NCI-H2196 (cell line): ENCODE measurements at regions not wholly inside any gene's neighbourhood (a gene's known extent, or its start where the extent isn't known, plus 50 kb on each side); places are given as distances from the start of the nearest gene placed in this dataset.

Experiments used
- DNase-seq: peaks from one replicate; lab custom pipeline; 2025; ENCODE audit not compliant: unreplicated experiment; lab: John Stamatoyannopoulos, UW

- DNase-seq = no peak
These were observed 54.3 kb upstream of the ZNF800 start for GRCh38 chr7:127446842-127447241.
